GM18519 (cell line): ENCODE measurements at regions not wholly inside any gene's neighbourhood (a gene's known extent, or its start where the extent isn't known, plus 50 kb on each side); places are given as distances from the start of the nearest gene placed in this dataset.
A peak's percentile ranks its signal among the peaks of the same experiment; 100 is the strongest.

Source experiments
- ATAC-seq: cut with Tn5 transposase; IDR thresholded peaks from one replicate; pipeline ENCODE4 v1.9.1; 2021; ENCODE audit warnings: mild to moderate bottlenecking, moderate library complexity; ENCODE audit not compliant: unreplicated experiment, low FRiP score

- no peak for ATAC-seq
Measured at GRCh38 chr3:34352778-34353331, 554.4 kb downstream of the PDCD6IP start.

- no peak for ATAC-seq
Measured at GRCh38 chr3:34357461-34357860, 559.0 kb downstream of the PDCD6IP start.

- ATAC-seq = no peak
Measured at GRCh38 chr3:34359064-34359463, 560.6 kb downstream of the PDCD6IP start.

- no peak for ATAC-seq
Measured at GRCh38 chr3:34360713-34361112, 562.3 kb downstream of the PDCD6IP start.

- ATAC-seq = peak; percentile 96
Measured at GRCh38 chr3:34361921-34362320, 563.5 kb downstream of the PDCD6IP start.

- no peak for ATAC-seq
Measured at GRCh38 chr3:34362910-34363309, 564.5 kb downstream of the PDCD6IP start.

- ATAC-seq = no peak
Measured at GRCh38 chr3:34363881-34364280, 565.5 kb downstream of the PDCD6IP start.

GRCh38 chr3:34364335-34364734 lies 565.9 kb downstream of the PDCD6IP start:
- no peak for ATAC-seq

- no peak for ATAC-seq
Measured at GRCh38 chr3:34365231-34365630, 566.8 kb downstream of the PDCD6IP start.

- ATAC-seq = no peak
Measured at GRCh38 chr3:34365771-34366170, 567.3 kb downstream of the PDCD6IP start.

GRCh38 chr3:34367521-34367920 lies 569.1 kb downstream of the PDCD6IP start:
- no peak for ATAC-seq

GRCh38 chr3:34374521-34374920 lies 576.1 kb downstream of the PDCD6IP start:
- ATAC-seq = no peak

GRCh38 chr3:34376691-34377090 lies 578.3 kb downstream of the PDCD6IP start:
- no peak for ATAC-seq

- ATAC-seq = no peak
Measured at GRCh38 chr3:34377961-34378360, 579.5 kb downstream of the PDCD6IP start.

- no peak for ATAC-seq
Measured at GRCh38 chr3:34381243-34381642, 582.8 kb downstream of the PDCD6IP start.

GRCh38 chr3:34382859-34383258 lies 584.4 kb downstream of the PDCD6IP start:
- no peak for ATAC-seq

GRCh38 chr3:34386309-34386708 lies 587.9 kb downstream of the PDCD6IP start:
- ATAC-seq = no peak

GRCh38 chr3:34387826-34388564 lies 589.6 kb downstream of the PDCD6IP start:
- no peak for ATAC-seq

- no peak for ATAC-seq
Measured at GRCh38 chr3:34388830-34389229, 590.4 kb downstream of the PDCD6IP start.

GRCh38 chr3:34394978-34395748 lies 596.7 kb downstream of the PDCD6IP start:
- peak; percentile 56 for ATAC-seq

GRCh38 chr3:34396288-34396687 lies 597.9 kb downstream of the PDCD6IP start:
- ATAC-seq = no peak

GRCh38 chr3:34396956-34397355 lies 598.5 kb downstream of the PDCD6IP start:
- no peak for ATAC-seq
